ENCODE measurements at regions not wholly inside any gene's neighbourhood (a gene's known extent, or its start where the extent isn't known, plus 50 kb on each side); places are given as distances from the start of the nearest gene placed in this dataset.

GRCh38 chr5:111972080-111972479 lies 215.1 kb upstream of the NREP start:
- H4K20me1 ChIP-seq (replicated peaks; ENCODE audit: insufficient read depth), result no peaks in the 10 kb centered on the region
- peaks cover 4% of the 10 kb centered on the region for H3K9me2 ChIP-seq (ENCODE audit: insufficient read depth)
- DNase-seq (ENCODE audit: low spot score) (no peak), ATAC-seq (no peak)
- H3K36me3 Mint-ChIP-seq (ENCODE audit: low read depth), result no peaks in the 10 kb centered on the region
- H2AFZ ChIP-seq, result no peak overlapping the region
- H3F3A ChIP-seq (replicated peaks; ENCODE audit: low read depth), result no peaks in the 10 kb centered on the region
- no peak overlapping the region for H3K27ac Mint-ChIP-seq
- H3K36me3 ChIP-seq (ENCODE audit: insufficient read depth), result no peaks in the 10 kb centered on the region
- 0 out of 3 replicates have a peak, but pooled peaks cover 2% of the 10 kb centered on the region for H3K4me1 Mint-ChIP-seq
- H3K9me3 Mint-ChIP-seq, result no peaks in the 10 kb centered on the region
- H3K27me3 Mint-ChIP-seq (ENCODE audit: insufficient read depth, low read depth, poor library complexity), result peaks cover 4% of the 10 kb centered on the region
- no peak for TF ChIP-seq CREB1 (CRISPR knock-in tag; IDR thresholded peaks at IDR 0.05; ENCODE audit: low read depth)
- TF ChIP-seq ETS1 (IDR thresholded peaks at IDR 0.05), result no peak
- TF ChIP-seq REST (IDR thresholded peaks at IDR 0.05; ENCODE audit: unreplicated experiment), result no peak
- TF ChIP-seq CTCF (conservative IDR thresholded peaks at IDR 0.05; ENCODE audit: low read depth in 2 of 2), result no peak
- no peak for TF ChIP-seq ZNF114 (CRISPR knock-in tag; IDR thresholded peaks at IDR 0.05)
- TF ChIP-seq POLR2AphosphoS5 (IDR thresholded peaks at IDR 0.05; ENCODE audit: low read depth), result no peak
- no peak for TF ChIP-seq STAT1 (IDR thresholded peaks at IDR 0.05; ENCODE audit: unreplicated experiment)
- TF ChIP-seq NANOG (IDR thresholded peaks at IDR 0.05; ENCODE audit: borderline replicate concordance), result no peak
- H3K79me2 ChIP-seq (replicated peaks; ENCODE audit: insufficient read depth), result no peaks in the 10 kb centered on the region
- no peak overlapping the region for H3K4me3 Mint-ChIP-seq
- H3K4me1 ChIP-seq (ENCODE audit: insufficient read depth), result no peaks in the 10 kb centered on the region
- H3K4me3 ChIP-seq, result no peak overlapping the region
- H3K27ac ChIP-seq (ENCODE audit: low read depth), result no peak overlapping the region
- no peaks in the 10 kb centered on the region for H3K27me3 ChIP-seq (ENCODE audit: insufficient read depth)
- H3K4me2 ChIP-seq, result no peak overlapping the region

- no peaks in the 10 kb centered on the region for H3K79me2 ChIP-seq (replicated peaks; ENCODE audit: insufficient read depth)
- no peaks in the 10 kb centered on the region; the same call in 1 of the 2 replicates for H3K9me2 ChIP-seq (ENCODE audit: insufficient read depth)
- H2AFZ ChIP-seq, result no peak overlapping the region
- no peaks in the 10 kb centered on the region for H4K20me1 ChIP-seq (replicated peaks; ENCODE audit: insufficient read depth)
- no peaks in the 10 kb centered on the region for H3F3A ChIP-seq (replicated peaks; ENCODE audit: low read depth)
- no peaks in the 10 kb centered on the region for H3K27me3 ChIP-seq (ENCODE audit: insufficient read depth)
- TF ChIP-seq JUNB (IDR thresholded peaks at IDR 0.05; ENCODE audit: unreplicated experiment) (no peak), STAT1 (IDR thresholded peaks at IDR 0.05; ENCODE audit: unreplicated experiment) (no peak)
- Mint-ChIP-seq H3K4me1 (no peaks in the 10 kb centered on the region), H3K27ac (no peak overlapping the region), H3K27me3 (ENCODE audit: insufficient read depth, low read depth, poor library complexity) (peaks cover 2% of the 10 kb centered on the region), H3K9me3 (no peaks in the 10 kb centered on the region), H3K4me3 (no peak overlapping the region), H3K36me3 (ENCODE audit: low read depth) (no peaks in the 10 kb centered on the region)
- DNase-seq (ENCODE audit: low spot score) (no peak), ATAC-seq (no peak)
- H3K4me3 ChIP-seq, result no peak overlapping the region
- H3K27ac ChIP-seq (ENCODE audit: low read depth), result no peak overlapping the region
- no peaks in the 10 kb centered on the region for H3K36me3 ChIP-seq (ENCODE audit: insufficient read depth)
- H3K4me2 ChIP-seq, result no peak overlapping the region
- no peaks in the 10 kb centered on the region for H3K4me1 ChIP-seq (ENCODE audit: insufficient read depth)
Observed at GRCh38 chr5:111968459-111968858, 211.5 kb upstream of the NREP start.

All from GM23338 (cell line).